Fibroblast of mammary gland (primary cell): ENCODE measurements at regions not wholly inside any gene's neighbourhood (a gene's known extent, or its start where the extent isn't known, plus 50 kb on each side); places are given as distances from the start of the nearest gene placed in this dataset.

Experiments used
- DNase-seq: peaks from one replicate; pipeline ENCODE4 v3.0.0-alpha.2; 2010; ENCODE audit warnings: low read depth
- H3K4me3 ChIP-seq: 2 replicates; pipeline ENCODE4 v1.5.1; 2011; ENCODE audit warnings: low read depth, mild to moderate bottlenecking, low read length, moderate library complexity; ENCODE audit not compliant: control insufficient read depth
- CTCF ChIP-seq: conservative IDR thresholded peaks from 2 replicates; pipeline ENCODE4 v1.5.1; 2011; ENCODE audit warnings: low read depth, low read length, inconsistent platforms; ENCODE audit not compliant: control insufficient read depth, insufficient read depth

- no peak overlapping the region for H3K4me3 ChIP-seq
- no peak for TF ChIP-seq CTCF
- no peak for DNase-seq
Measured at GRCh38 chr2:38502107-38502506, 100.6 kb downstream of the HNRNPLL start.

GRCh38 chr2:38500283-38500634 is 102.5 kb downstream of the HNRNPLL start:
- no peak for DNase-seq
- no peak for TF ChIP-seq CTCF
- H3K4me3 ChIP-seq = no peak overlapping the region

- no peak overlapping the region for H3K4me3 ChIP-seq
- no peak for DNase-seq
- no peak for TF ChIP-seq CTCF
Measured at GRCh38 chr2:38499548-38500282, 103.0 kb downstream of the HNRNPLL start.

GRCh38 chr2:38498045-38498481 is 104.7 kb downstream of the HNRNPLL start:
- H3K4me3 ChIP-seq = no peak overlapping the region
- no peak for DNase-seq
- TF ChIP-seq CTCF = no peak

- no peak overlapping the region for H3K4me3 ChIP-seq
- DNase-seq = no peak
- TF ChIP-seq CTCF = no peak
Measured at GRCh38 chr2:38497670-38498037, 105.1 kb downstream of the HNRNPLL start.

- TF ChIP-seq CTCF = no peak
- peak; percentile 11 for DNase-seq
- H3K4me3 ChIP-seq = no peak overlapping the region
Measured at GRCh38 chr2:38496927-38497669, 105.6 kb downstream of the HNRNPLL start.
